K562 (cell line): ENCODE measurements at regions not wholly inside any gene's neighbourhood (a gene's known extent, or its start where the extent isn't known, plus 50 kb on each side); places are given as distances from the start of the nearest gene placed in this dataset.

Experiments used
- ATAC-seq: fragments of 200-7000 bp; cut with Tn5 transposase; 3 replicates; pipeline ENCODE4 v1.9.1; 2020; ENCODE audit warnings: moderate library complexity
- BruUV-seq: library from RNA; stranded (reverse); fragments of 400-500 nt; replicated peaks from 2 replicates; lab custom pipeline; 2021; lab: Mats Ljungman, UMichigan
- CTCF ChIA-PET: fragments of 300-600 bp; formaldehyde crosslinking; extraction: SDS; loops from one replicate; lab custom pipeline; 2021; ENCODE audit warnings: low intra/inter-chr PET ratio; lab: Yijun Ruan, JAX
- POLR2A ChIA-PET: fragments of 300-600, 350-650 bp; sonication (Branson Sonifier 250); formaldehyde crosslinking; extraction: SDS; loops from one replicate; lab custom pipeline; 2021; ENCODE audit warnings: antibody characterized with exemption, inconsistent platforms; lab: Yijun Ruan, JAX
- DNase-seq, 4 experiments: peaks; one replicate each; pipeline versions ENCODE4 v3.0.0 to v3.0.0-alpha.2; 2011 to 2018; ENCODE audit warnings: low spot score in 3 of 4, mixed read lengths in 3 of 4; ENCODE audit errors: extremely low read depth in 1 of 4
- FAIRE-seq: peaks from 2 replicates; lab custom pipeline; 2011; peaks lifted over from hg19 to GRCh38; lab: Jason Lieb, UNC
- H2AFZ ChIP-seq: 2 replicates; pipeline ENCODE4 v1.6.0; 2011; ENCODE audit warnings: low read depth, low read length, control low read depth, inconsistent platforms
- H3K27ac ChIP-seq: fragments of 200-600 bp; 3 replicates; pipeline ENCODE4 v1.8.0; 2011; ENCODE audit warnings: low read depth, mild to moderate bottlenecking, control low read depth, inconsistent platforms, low read length, moderate library complexity, mixed read lengths; ENCODE audit errors: extremely low read depth
- H3K27me3 ChIP-seq, 2 experiments: fragments of 300-600 bp in 1 of 2; 2 replicates in 1 of 2; 3 replicates in 1 of 2; pipeline versions ENCODE4 v1.6.0 to v1.8.0; 2011; ENCODE audit warnings: inconsistent platforms in 2 of 2, low read length in 2 of 2, mild to moderate bottlenecking in 1 of 2, mixed read lengths in 1 of 2, moderate library complexity in 1 of 2; ENCODE audit not compliant: control insufficient read depth in 2 of 2, insufficient read depth in 2 of 2
- H3K36me3 ChIP-seq: fragments of 300-600 bp; 3 replicates; pipeline ENCODE4 v1.8.0; 2011; ENCODE audit warnings: mild to moderate bottlenecking, low read length, inconsistent platforms; ENCODE audit not compliant: control insufficient read depth, insufficient read depth
- H3K4me1 ChIP-seq, 2 experiments: fragments of 200-600 bp in 1 of 2; replicated peaks in 1 of 2; 2 replicates in 1 of 2; 3 replicates in 1 of 2; pipeline versions ENCODE4 v1.5.1 to v1.8.0; 2011; ENCODE audit warnings: inconsistent platforms in 2 of 2, low read length in 2 of 2, mild to moderate bottlenecking in 1 of 2, mixed read lengths in 1 of 2, moderate library complexity in 1 of 2; ENCODE audit not compliant: control insufficient read depth in 2 of 2, insufficient read depth in 2 of 2
- H3K4me2 ChIP-seq: 2 replicates; pipeline ENCODE4 v1.6.1; 2011; ENCODE audit warnings: low read length, control low read depth, inconsistent platforms, mixed read lengths; ENCODE audit not compliant: insufficient read depth
- H3K4me3 ChIP-seq: fragments of 200-600 bp; sonication (generic), shearing (Covaris generic); 2 replicates; pipeline ENCODE4 v1.5.1; 2016; ENCODE audit warnings: control low read depth, inconsistent platforms
- H3K79me2 ChIP-seq: fragments of 200-600 bp; 3 replicates; pipeline ENCODE4 v1.8.0; 2011; ENCODE audit warnings: low read length, inconsistent platforms; ENCODE audit not compliant: control insufficient read depth, insufficient read depth
- H3K9ac ChIP-seq, 2 experiments: 2 replicates each; pipeline versions ENCODE4 v1.6.0 to v1.6.1; 2011; ENCODE audit warnings: low read depth in 2 of 2, low read length in 2 of 2, control low read depth in 1 of 2, inconsistent platforms in 1 of 2, mild to moderate bottlenecking in 1 of 2, mixed read lengths in 1 of 2; ENCODE audit not compliant: insufficient read depth in 1 of 2
- H3K9me1 ChIP-seq: one replicate; pipeline ENCODE4 v1.6.0; 2011; ENCODE audit warnings: inconsistent platforms, mild to moderate bottlenecking, low read length, moderate library complexity; ENCODE audit not compliant: control insufficient read depth, insufficient read depth
- H3K9me3 ChIP-seq: replicated peaks from 2 replicates; pipeline ENCODE4 v1.5.1; 2011; ENCODE audit warnings: low read depth, low read length, inconsistent platforms; ENCODE audit not compliant: control insufficient read depth, insufficient read depth
- H4K20me1 ChIP-seq: replicated peaks from 2 replicates; pipeline ENCODE4 v1.6.1; 2011; ENCODE audit warnings: low read length, inconsistent platforms, mixed read lengths; ENCODE audit not compliant: control insufficient read depth, insufficient read depth
- CAMTA2 ChIP-seq: fragments of 250-450 bp; sonication (Bioruptor Pico); conservative IDR thresholded peaks from 2 replicates; pipeline ENCODE4 v1.5.1; 2022
- CBX8 ChIP-seq: fragments of 200-600 bp; sonication (generic); IDR thresholded peaks from 2 replicates; pipeline ENCODE4 v1.6.1; 2012; ENCODE audit warnings: borderline replicate concordance, mixed run types, low read depth, mild to moderate bottlenecking, moderate library complexity, mixed read lengths, low read length, control low read depth, inconsistent platforms; ENCODE audit not compliant: poor library complexity, severe bottlenecking; ENCODE audit errors: extremely low read depth
- EHMT2 ChIP-seq: fragments of 450-650 bp; IDR thresholded peaks from 2 replicates; pipeline ENCODE4 v1.6.1; 2018; ENCODE audit warnings: antibody characterized with exemption
- PHF21A ChIP-seq: fragments of 450-650 bp; IDR thresholded peaks from 2 replicates; pipeline ENCODE4 v1.6.1; 2017; ENCODE audit warnings: low read depth, borderline replicate concordance
- POLR2G ChIP-seq: fragments of 200-400 bp; formaldehyde crosslinking; IDR thresholded peaks from 2 replicates; pipeline ENCODE4 v1.6.1; 2017; ENCODE audit warnings: low read depth, mild to moderate bottlenecking, antibody characterized with exemption, low read length, moderate library complexity
- RUNX1 ChIP-seq: sonication (generic); IDR thresholded peaks from 2 replicates; pipeline ENCODE4 v1.6.1; 2016; ENCODE audit warnings: antibody characterized with exemption, low read depth
- SRF ChIP-seq, 2 experiments: fragments of 250-450, 450-650 bp in 1 of 2; sonication (Bioruptor Pico) in 1 of 2; sonication (generic) in 1 of 2; formaldehyde crosslinking; IDR thresholded peaks; 2 replicates each; pipeline versions ENCODE4 v1.5.0 to v1.5.1; 2020 to 2022; ENCODE audit warnings: mild to moderate bottlenecking in 1 of 2, missing genetic modification reagents in 1 of 2
- ZNF780A ChIP-seq: fragments of 250-450 bp; sonication (Bioruptor Pico); IDR thresholded peaks from 2 replicates; pipeline ENCODE4 v1.5.0; 2021; ENCODE audit warnings: mild to moderate bottlenecking
- WGBS: fragments of 100-300 bp; shearing (Covaris generic); methylation state at CpG from one replicate; pipeline ENCODE4 v1.1.6; 2016; ENCODE audit warnings: low coverage, mixed read lengths; ENCODE audit not compliant: insufficient coverage; ENCODE audit errors: missing lambda C conversion rate; 5-methylcytosine and 5-hydroxymethylcytosine counted together
- in situ Hi-C: fragments of 300-500 bp; cut with MboI; formaldehyde crosslinking; loops from 4 replicates; pipeline ENCODE4 v1.15.0; 2018; ENCODE audit warnings: inconsistent platforms, mixed read lengths
- intact Hi-C: fragments of 100-400 bp; cut with micrococcal nuclease; formaldehyde crosslinking; loops from 2 replicates; pipeline ENCODE4 v1.14.2; 2022
- TF ChIP-seq, protein P1 (sequence below): fragments of 450-650 bp; formaldehyde crosslinking; conservative IDR thresholded peaks from 2 replicates; pipeline ENCODE4 v1.4.0; 2022; ENCODE audit warnings: mild to moderate bottlenecking, missing genetic modification characterization

DNA sequence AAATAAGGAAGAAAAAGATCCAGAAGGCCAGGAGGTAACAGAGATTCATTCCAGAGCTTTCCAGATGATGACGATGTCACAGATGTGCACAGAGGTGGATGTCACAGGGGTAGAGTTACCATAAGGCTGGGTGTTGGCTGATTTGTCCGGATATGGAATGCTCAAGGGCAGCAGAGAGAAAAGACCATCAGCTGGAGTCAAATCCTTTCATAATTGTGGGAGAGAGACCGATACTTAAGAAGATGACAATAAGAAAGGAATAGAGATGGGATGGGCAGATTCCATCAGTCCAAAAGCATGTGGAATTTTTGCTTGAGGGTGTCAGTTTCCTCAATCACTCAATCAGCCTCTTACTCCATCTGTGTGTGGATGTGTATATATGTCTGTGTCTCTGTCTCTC lies 150.4 kb downstream of the CENPC start:
- H3K4me1 ChIP-seq, result no peaks in the 10 kb centered on the region
- CTCF ChIA-PET, result no interaction called here
- H3K9ac ChIP-seq, result no peak overlapping the region
- H3K9me3 ChIP-seq, result no peaks in the 10 kb centered on the region
- no peaks in the 10 kb centered on the region for H3K27me3 ChIP-seq
- no peak for DNase-seq
- H3K36me3 ChIP-seq, result no peaks in the 10 kb centered on the region
- H2AFZ ChIP-seq, result no peak overlapping the region
- in situ Hi-C loops, result no loop called here
- no peaks in the 10 kb centered on the region for H4K20me1 ChIP-seq
- FAIRE-seq, result no peak
- H3K4me2 ChIP-seq, result no peak overlapping the region
- TF ChIP-seq CAMTA2 (CRISPR knock-in tag), result no peak
- TF ChIP-seq ZNF780A (CRISPR knock-in tag), result no peak
- TF ChIP-seq RUNX1, result no peak
- no peak for TF ChIP-seq SRF (CRISPR knock-in tag; IDR thresholded peaks at IDR 0.05)
- TF ChIP-seq, protein P1, sequence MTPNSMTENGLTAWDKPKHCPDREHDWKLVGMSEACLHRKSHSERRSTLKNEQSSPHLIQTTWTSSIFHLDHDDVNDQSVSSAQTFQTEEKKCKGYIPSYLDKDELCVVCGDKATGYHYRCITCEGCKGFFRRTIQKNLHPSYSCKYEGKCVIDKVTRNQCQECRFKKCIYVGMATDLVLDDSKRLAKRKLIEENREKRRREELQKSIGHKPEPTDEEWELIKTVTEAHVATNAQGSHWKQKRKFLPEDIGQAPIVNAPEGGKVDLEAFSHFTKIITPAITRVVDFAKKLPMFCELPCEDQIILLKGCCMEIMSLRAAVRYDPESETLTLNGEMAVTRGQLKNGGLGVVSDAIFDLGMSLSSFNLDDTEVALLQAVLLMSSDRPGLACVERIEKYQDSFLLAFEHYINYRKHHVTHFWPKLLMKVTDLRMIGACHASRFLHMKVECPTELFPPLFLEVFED, result no peak
- TF ChIP-seq CBX8, result no peak
- no peak for TF ChIP-seq EHMT2
- no peak for TF ChIP-seq PHF21A
- TF ChIP-seq POLR2G, result no peak
- TF ChIP-seq, all 486 proteins: peak for 0
- 6% methylated on average over 3 of the region's 3 CpGs for WGBS
- Histone ChIP-seq H3K9me1 (no peaks in the 10 kb centered on the region), H3K4me3 (no peak overlapping the region), H3K27ac (no peak overlapping the region), H3K79me2 (no peaks in the 10 kb centered on the region)
- intact Hi-C loops, result loop anchor here (5.0 kb wide), 2 partner anchors 68 to 308 kb away; no protein-coding TSS in a partner anchor
- BruUV-seq, result no TSS peak
- no peak for ATAC-seq
- POLR2A ChIA-PET, result no interaction called here
